Pancreas (tissue), 10 donors: ENCODE measurements at regions not wholly inside any gene's neighbourhood (a gene's known extent, or its start where the extent isn't known, plus 50 kb on each side); places are given as distances from the start of the nearest gene placed in this dataset.

Source experiments
- ATAC-seq, 4 donors: fragments of 200-7000 bp; cut with Tn5 transposase; one replicate each; pipeline versions ENCODE4 v1.8.0 to v1.9.1; 2020; ENCODE audit warnings: mild to moderate bottlenecking in 4 of 4, moderate library complexity in 4 of 4
- DNase-seq, 6 donors: peaks; one replicate each; pipeline ENCODE4 v3.0.0-alpha.2; 2020
- FAIRE-seq: peaks from 2 replicates; lab custom pipeline; 2012; peaks lifted over from hg19 to GRCh38; lab: Jason Lieb, UNC
- H3K27ac ChIP-seq, 4 donors: fragments of 200-600 bp; sonication (generic); 1 replicate in 3 of 4; 2 replicates in 1 of 4; pipeline versions ENCODE4 v1.5.0 to v1.8.0; 2020
- H3K27me3 ChIP-seq, 4 donors: fragments of 200-600 bp; one replicate each; pipeline ENCODE4 v1.8.0; 2021
- H3K36me3 ChIP-seq, 3 donors: fragments of 200-600 bp; sonication (generic) in 1 of 3; one replicate each; pipeline versions ENCODE4 v1.5.0 to v1.8.0; 2020 to 2021
- H3K4me1 ChIP-seq, 3 donors: fragments of 200-600 bp; one replicate each; pipeline ENCODE4 v1.8.0; 2021
- H3K4me3 ChIP-seq, 4 donors: fragments of 200-600 bp; sonication (generic) in 2 of 4; one replicate each; pipeline versions ENCODE4 v1.5.0 to v1.8.0; 2020 to 2021
- H3K9me3 ChIP-seq, 4 donors: fragments of 200-600 bp; one replicate each; pipeline ENCODE4 v1.8.0; 2021
- WGBS, 2 donors: extraction: QIAGEN DNeasy Blood & Tissue Kit; methylation state at CpG; one replicate each; pipeline ENCODE4 v1.1.7; 2013; 5-methylcytosine and 5-hydroxymethylcytosine counted together
- intact Hi-C, 3 donors: fragments of 100-400 bp; cut with DNase I; formaldehyde crosslinking; loops; one replicate each; pipeline versions ENCODE4 v1.11.1 to v1.14.2; 2022
- TF ChIP-seq, protein P1 (sequence below), 4 donors: fragments of 200-600 bp; sonication (generic) in 3 of 4; IDR thresholded peaks; one replicate each; pipeline versions ENCODE4 v1.5.0 to v1.8.0; 2021; ENCODE audit warnings: antibody characterized with exemption in 4 of 4
- donor health status: healthy with polysubstance abuse.
- donor health status: DM: no; HTN: no; CAD: no; lungs with moderate emphysema.
- donor health status: DM: no; HTN: no; CAD: no.
- donor health status: control.
- donor health status: control.
- donor health status: Bipolar disorder and iron deficiency.
- donor health status: DM: yes; HTN: yes; CAD: no.
- donor health status: DM: no; HTN: no; CAD: no.
- donor health status: DM: no; HTN: no; CAD: no.
- donor health status: DM: yes; HTN: yes; CAD: no.

GRCh38 chr2:62573137-62573731, 67.2 kb upstream of the TMEM17 start:
- no peaks in the 10 kb centered on the region for H3K9me3 ChIP-seq
- peaks cover 14 to 41% (median 40%) of the 10 kb centered on the region in 3 donors for H3K4me1 ChIP-seq
- intact Hi-C loops: no loop called here
- 89% methylated on average over 4 of the region's 4 CpGs for WGBS, 2 donors
- DNase-seq (no peak), FAIRE-seq (no peak), ATAC-seq (no peak)
- H3K27me3 ChIP-seq: no peaks in the 10 kb centered on the region
- no peak overlapping the region for H3K27ac ChIP-seq
- H3K4me3 ChIP-seq: no peak overlapping the region
- H3K36me3 ChIP-seq: no peaks in the 10 kb centered on the region
- TF ChIP-seq, protein P1, sequence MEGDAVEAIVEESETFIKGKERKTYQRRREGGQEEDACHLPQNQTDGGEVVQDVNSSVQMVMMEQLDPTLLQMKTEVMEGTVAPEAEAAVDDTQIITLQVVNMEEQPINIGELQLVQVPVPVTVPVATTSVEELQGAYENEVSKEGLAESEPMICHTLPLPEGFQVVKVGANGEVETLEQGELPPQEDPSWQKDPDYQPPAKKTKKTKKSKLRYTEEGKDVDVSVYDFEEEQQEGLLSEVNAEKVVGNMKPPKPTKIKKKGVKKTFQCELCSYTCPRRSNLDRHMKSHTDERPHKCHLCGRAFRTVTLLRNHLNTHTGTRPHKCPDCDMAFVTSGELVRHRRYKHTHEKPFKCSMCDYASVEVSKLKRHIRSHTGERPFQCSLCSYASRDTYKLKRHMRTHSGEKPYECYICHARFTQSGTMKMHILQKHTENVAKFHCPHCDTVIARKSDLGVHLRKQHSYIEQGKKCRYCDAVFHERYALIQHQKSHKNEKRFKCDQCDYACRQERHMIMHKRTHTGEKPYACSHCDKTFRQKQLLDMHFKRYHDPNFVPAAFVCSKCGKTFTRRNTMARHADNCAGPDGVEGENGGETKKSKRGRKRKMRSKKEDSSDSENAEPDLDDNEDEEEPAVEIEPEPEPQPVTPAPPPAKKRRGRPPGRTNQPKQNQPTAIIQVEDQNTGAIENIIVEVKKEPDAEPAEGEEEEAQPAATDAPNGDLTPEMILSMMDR (IDR thresholded peaks at IDR 0.05): no peak

GRCh38 chr2:62570861-62571698, 65.1 kb upstream of the TMEM17 start:
- H3K36me3 ChIP-seq: no peaks in the 10 kb centered on the region
- no peaks in the 10 kb centered on the region for H3K27me3 ChIP-seq
- WGBS, 2 donors: 2 to 5% methylated on average over 32 to 35 of the region's 35 CpGs
- H3K4me1 ChIP-seq: peaks cover 10 to 32% (median 30%) of the 10 kb centered on the region in 3 donors
- peak overlapping the region; percentile 61 to 84 (median 73) for H3K27ac ChIP-seq
- TF ChIP-seq, protein P1 (IDR thresholded peaks at IDR 0.05): no peak
- H3K9me3 ChIP-seq: no peaks in the 10 kb centered on the region
- intact Hi-C loops: no loop called here
- ATAC-seq (peak; percentile 59 to 70 (median 64)), DNase-seq (peak; percentile 49 to 78 (median 58)), FAIRE-seq (no peak)
- H3K4me3 ChIP-seq: peak overlapping the region; percentile 5 to 42 (median 24)

DNA sequence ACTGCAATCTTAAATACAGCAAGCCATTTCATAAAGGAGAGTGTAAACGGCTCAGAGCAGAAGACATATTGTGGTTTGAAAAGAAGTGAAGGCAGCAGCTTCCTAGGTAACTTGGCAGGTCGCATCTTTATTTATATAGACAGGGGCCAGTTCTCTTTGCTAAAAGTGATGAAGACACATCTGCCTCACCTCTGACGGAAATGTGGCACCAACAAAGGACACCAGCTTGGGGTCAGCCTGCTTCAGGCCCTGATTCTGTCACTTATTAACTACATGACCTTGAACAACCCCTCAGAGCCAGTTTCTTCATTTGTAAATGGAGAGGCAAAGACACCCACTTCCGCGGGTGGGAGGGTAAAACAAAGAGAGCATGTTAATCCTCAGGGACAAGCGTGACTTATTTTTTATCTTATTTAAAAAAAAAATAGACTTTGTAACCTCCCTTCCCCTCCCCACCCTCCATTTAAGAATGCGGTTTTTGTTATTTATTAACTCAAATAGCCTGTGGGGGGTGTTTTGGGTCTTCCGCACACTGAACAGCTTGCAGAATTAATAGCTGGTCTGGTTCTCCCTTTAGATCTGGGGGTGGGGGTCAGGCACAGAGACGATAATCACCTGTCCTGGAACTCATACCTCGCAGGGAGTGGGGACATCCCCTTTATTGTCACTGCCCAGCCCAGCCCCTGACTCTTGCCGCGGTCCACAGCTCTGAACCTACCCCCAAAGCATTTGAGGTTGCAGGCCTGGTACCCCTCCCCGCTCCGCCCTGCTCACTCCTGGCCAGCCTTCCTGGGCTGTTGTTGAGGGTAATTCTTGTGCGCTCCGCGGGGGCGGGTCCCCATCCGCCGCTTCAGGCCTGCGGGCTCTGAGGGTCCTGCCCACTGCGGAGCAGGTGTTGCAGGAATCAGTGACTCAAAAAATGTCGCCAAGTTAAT, 64.2 kb upstream of the TMEM17 start:
- H3K4me1 ChIP-seq: peaks cover 15 to 32% (median 31%) of the 10 kb centered on the region in 3 donors

GRCh38 chr2:62568983-62569837, 63.2 kb upstream of the TMEM17 start:
- intact Hi-C loops: no loop called here
- Histone ChIP-seq H3K36me3 (no peaks in the 10 kb centered on the region), H3K9me3 (no peaks in the 10 kb centered on the region), H3K27me3 (no peaks in the 10 kb centered on the region), H3K27ac (peak overlapping the region; percentile 61 to 84 (median 73)), H3K4me1 (peaks cover 18 to 35% (median 32%) of the 10 kb centered on the region in 3 donors), H3K4me3 (no peak overlapping the region)
- no peak for FAIRE-seq
- peak in 1 of 4 donors; percentile 6 for ATAC-seq
- WGBS, 2 donors: 28 to 32% methylated on average over 5 of the region's 5 CpGs
- TF ChIP-seq, protein P1 (IDR thresholded peaks at IDR 0.05): no peak
- DNase-seq: no peak

More for the DNA sequence above, 64.2 kb upstream of the TMEM17 start:
- peak overlapping the region; percentile 5 to 42 (median 24) for H3K4me3 ChIP-seq
- H3K36me3 ChIP-seq: no peaks in the 10 kb centered on the region
- peak; percentile 76 to 85 (median 78) for ATAC-seq
- H3K27me3 ChIP-seq: no peaks in the 10 kb centered on the region
- FAIRE-seq: no peak
- H3K9me3 ChIP-seq: no peaks in the 10 kb centered on the region
- peak; percentile 53 to 84 (median 72) for DNase-seq
- WGBS, 2 donors: 9 to 11% methylated on average over 23 of the region's 23 CpGs
- intact Hi-C loops: no loop called here
- TF ChIP-seq, protein P1 (IDR thresholded peaks at IDR 0.05): no peak
- H3K27ac ChIP-seq: peak overlapping the region; percentile 61 to 84 (median 73)
